SK-N-SH (cell line): ENCODE measurements at regions not wholly inside any gene's neighbourhood (a gene's known extent, or its start where the extent isn't known, plus 50 kb on each side); places are given as distances from the start of the nearest gene placed in this dataset.

Experiments used
- CTCF ChIA-PET: fragments of 300-600, 350-600 bp; formaldehyde crosslinking; extraction: SDS; loops from one replicate; lab custom pipeline; 2021; lab: Yijun Ruan, JAX
- POLR2A ChIA-PET: fragments of 350-600 bp; sonication (Branson Sonifier 250); formaldehyde crosslinking; extraction: SDS; loops from one replicate; lab custom pipeline; 2020; ENCODE audit warnings: antibody characterized with exemption, inconsistent platforms; lab: Yijun Ruan, JAX
- DNase-seq: peaks from one replicate; pipeline ENCODE4 v3.0.0; 2012
- H2AFZ ChIP-seq: fragments of 200-600 bp; sonication (generic); 2 replicates; pipeline ENCODE4 v1.8.1; 2016; ENCODE audit warnings: antibody characterized with exemption, mild to moderate bottlenecking, low read depth
- H3F3A ChIP-seq: fragments of 200-600 bp; sonication (generic); replicated peaks from 2 replicates; pipeline ENCODE3; 2016; ENCODE audit warnings: antibody characterized with exemption, mild to moderate bottlenecking; ENCODE audit not compliant: insufficient read depth
- H3K27ac ChIP-seq, 2 experiments: fragments of 200-500 bp in 1 of 2; fragments of 200-600 bp in 1 of 2; sonication (Bioruptor generic) in 1 of 2; sonication (generic), shearing (Covaris generic) in 1 of 2; 2 replicates each; pipeline versions ENCODE4 v1.5.1 to v1.6.1; 2014 to 2016; ENCODE audit warnings: low read depth in 2 of 2, inconsistent platforms in 1 of 2, low read length in 1 of 2, mild to moderate bottlenecking in 1 of 2, mixed read lengths in 1 of 2
- H3K27me3 ChIP-seq: fragments of 200-600 bp; sonication (generic), shearing (Covaris generic); 2 replicates; pipeline ENCODE4 v1.6.1; 2016; ENCODE audit warnings: mixed run types; ENCODE audit not compliant: insufficient read depth
- H3K36me3 ChIP-seq, 2 experiments: fragments of 200-500 bp in 1 of 2; fragments of 200-600 bp in 1 of 2; sonication (Bioruptor generic) in 1 of 2; sonication (generic) in 1 of 2; replicated peaks in 1 of 2; 2 replicates each; pipeline versions ENCODE3 to v1.5.1; 2014 to 2016; ENCODE audit warnings: low read length in 1 of 2, mild to moderate bottlenecking in 1 of 2; ENCODE audit not compliant: insufficient read depth in 2 of 2, control insufficient read depth in 1 of 2
- H3K4me1 ChIP-seq, 2 experiments: fragments of 200-500 bp in 1 of 2; fragments of 200-600 bp in 1 of 2; sonication (Bioruptor generic) in 1 of 2; sonication (generic), shearing (Covaris generic) in 1 of 2; 2 replicates each; pipeline versions ENCODE4 v1.5.1 to v1.6.1; 2014 to 2016; ENCODE audit warnings: low read depth in 1 of 2, low read length in 1 of 2, mixed run types in 1 of 2; ENCODE audit not compliant: insufficient read depth in 2 of 2, control insufficient read depth in 1 of 2
- H3K4me2 ChIP-seq: fragments of 200-600 bp; sonication (generic), shearing (Covaris generic); 2 replicates; pipeline ENCODE4 v1.6.1; 2017; ENCODE audit warnings: mixed run types
- H3K4me3 ChIP-seq, 2 experiments: fragments of 200-500 bp in 1 of 2; fragments of 200-600 bp in 1 of 2; sonication (Bioruptor generic) in 1 of 2; sonication (generic), shearing (Covaris generic) in 1 of 2; 2 replicates each; pipeline versions ENCODE4 v1.5.1 to v1.8.1; 2014 to 2016; ENCODE audit warnings: low read depth in 2 of 2, inconsistent platforms in 1 of 2, low read length in 1 of 2, mild to moderate bottlenecking in 1 of 2, mixed read lengths in 1 of 2, moderate library complexity in 1 of 2
- H3K79me2 ChIP-seq: fragments of 200-600 bp; sonication (generic); 2 replicates; pipeline ENCODE4 v1.8.1; 2017; ENCODE audit warnings: mild to moderate bottlenecking; ENCODE audit not compliant: insufficient read depth
- H3K9ac ChIP-seq: fragments of 200-600 bp; sonication (generic); 2 replicates; pipeline ENCODE4 v1.6.1; 2017; ENCODE audit warnings: mixed run types
- H3K9me2 ChIP-seq: fragments of 200-600 bp; sonication (generic); 2 replicates; pipeline ENCODE4 v1.6.1; 2017; ENCODE audit warnings: mixed run types
- H3K9me3 ChIP-seq: fragments of 200-600 bp; sonication (generic); 2 replicates; pipeline ENCODE4 v1.6.1; 2017; ENCODE audit warnings: mixed run types, mild to moderate bottlenecking, moderate library complexity
- H4K20me1 ChIP-seq: fragments of 200-600 bp; sonication (generic); 2 replicates; pipeline ENCODE4 v1.6.1; 2017; ENCODE audit warnings: mild to moderate bottlenecking, mixed run types; ENCODE audit not compliant: insufficient read depth
- CHD2 ChIP-seq: fragments of 150-350 bp; IDR thresholded peaks from 2 replicates; pipeline ENCODE4 v1.6.1; 2018; ENCODE audit warnings: low read length; ENCODE audit not compliant: partially characterized antibody
- CTCF ChIP-seq: fragments of 200-600 bp; sonication (generic); IDR thresholded peaks from 2 replicates; pipeline ENCODE4 v1.6.1; 2017; ENCODE audit warnings: antibody characterized with exemption, mild to moderate bottlenecking, moderate library complexity
- ELF1 ChIP-seq: IDR thresholded peaks from 2 replicates; pipeline ENCODE4 v1.4.0; 2012
- EZH2phosphoT487 ChIP-seq: fragments of 200-600 bp; sonication (generic); IDR thresholded peaks from 2 replicates; pipeline ENCODE4 v1.6.1; 2017; ENCODE audit warnings: low read depth, mixed run types, mild to moderate bottlenecking, antibody characterized with exemption, moderate library complexity, borderline replicate concordance
- FOXJ3 ChIP-seq: sonication (generic); formaldehyde crosslinking; IDR thresholded peaks from 2 replicates; pipeline ENCODE4 v1.5.1; 2020; ENCODE audit warnings: mild to moderate bottlenecking, missing genetic modification reagents
- IRF3 ChIP-seq: fragments of 150-350 bp; IDR thresholded peaks from 2 replicates; pipeline ENCODE4 v1.6.1; 2016; ENCODE audit warnings: mild to moderate bottlenecking, low read depth, low read length
- MAX ChIP-seq: IDR thresholded peaks from 2 replicates; pipeline ENCODE4 v1.4.0; 2012; ENCODE audit warnings: low read depth
- MEF2A ChIP-seq: IDR thresholded peaks from 2 replicates; pipeline ENCODE4 v1.4.0; 2012; ENCODE audit warnings: low read depth, borderline replicate concordance
- NRF1 ChIP-seq: IDR thresholded peaks from 2 replicates; pipeline ENCODE4 v1.6.1; 2012; ENCODE audit warnings: low read depth, mild to moderate bottlenecking, low read length
- POLR2AphosphoS5 ChIP-seq: IDR thresholded peaks from 2 replicates; pipeline ENCODE4 v1.6.1; 2012; ENCODE audit warnings: low read depth, low read length
- REST ChIP-seq: IDR thresholded peaks from 2 replicates; pipeline ENCODE4 v1.6.1; 2012; ENCODE audit warnings: mild to moderate bottlenecking, low read depth, low read length, moderate library complexity
- RFX5 ChIP-seq: IDR thresholded peaks from 2 replicates; pipeline ENCODE4 v1.6.1; 2012; ENCODE audit warnings: mild to moderate bottlenecking, improper control_type of control experiment, low read length
- RXRA ChIP-seq: IDR thresholded peaks from 2 replicates; pipeline ENCODE4 v1.4.0; 2012; ENCODE audit warnings: low read depth, mild to moderate bottlenecking, borderline replicate concordance
- SIN3A ChIP-seq: IDR thresholded peaks from 2 replicates; pipeline ENCODE4 v1.6.1; 2012; ENCODE audit warnings: low read depth, mild to moderate bottlenecking, low read length, moderate library complexity, borderline replicate concordance
- SMC3 ChIP-seq: IDR thresholded peaks from 2 replicates; pipeline ENCODE4 v1.6.1; 2012; ENCODE audit warnings: low read depth, low read length, improper control_type of control experiment
- USF1 ChIP-seq: IDR thresholded peaks from 2 replicates; pipeline ENCODE4 v1.4.0; 2012; ENCODE audit warnings: low read depth, borderline replicate concordance
- USF2 ChIP-seq: fragments of 150-350 bp; IDR thresholded peaks from 2 replicates; pipeline ENCODE4 v1.6.1; 2017; ENCODE audit warnings: antibody characterized with exemption, low read length, low read depth, borderline replicate concordance
- ZBTB33 ChIP-seq: IDR thresholded peaks from 2 replicates; pipeline ENCODE4 v1.4.0; 2012; ENCODE audit warnings: low read depth, borderline replicate concordance
- WGBS: methylation state at CpG from one replicate; pipeline ENCODE4 v1.1.6; 2017; ENCODE audit warnings: low lambda C conversion rate; 5-methylcytosine and 5-hydroxymethylcytosine counted together

- Histone ChIP-seq H3K4me2 (no peak overlapping the region), H4K20me1 (no peaks in the 10 kb centered on the region), H3K9ac (no peak overlapping the region), H3K9me2 (0 out of 2 replicates have a peak, but pooled peaks cover 2% of the 10 kb centered on the region), H3F3A (no peaks in the 10 kb centered on the region), H3K27me3 (no peaks in the 10 kb centered on the region), H3K36me3 (peaks cover 0 to 3% of the 10 kb centered on the region in 2 experiments), H3K9me3 (peaks cover 6% of the 10 kb centered on the region; the same call in 1 of the 2 replicates), H3K27ac (no peak overlapping the region), H3K4me3 (no peak overlapping the region), H3K4me1 (peaks cover 0 to 2% of the 10 kb centered on the region in 2 experiments; a peak in 1 of 4 replicates), H3K79me2 (no peaks in the 10 kb centered on the region), H2AFZ (no peak overlapping the region)
- ChIA-PET CTCF (interaction anchor here (1.0 kb wide), 1 partner anchor 9 kb away, joined by 3 read pairs; no protein-coding TSS in a partner anchor), POLR2A (no interaction called here)
- TF ChIP-seq SIN3A (no peak), CTCF (no peak), MEF2A (no peak), RXRA (no peak), SMC3 (no peak), ZBTB33 (no peak), USF2 (no peak), USF1 (no peak), ELF1 (no peak), FOXJ3 (no peak), RFX5 (no peak), IRF3 (no peak), POLR2AphosphoS5 (no peak), EZH2phosphoT487 (no peak), NRF1 (no peak), CHD2 (no peak), REST (no peak), MAX (no peak)
- no peak for DNase-seq
- 6% methylated on average over 2 of the region's 2 CpGs for WGBS
These were observed 846.7 kb upstream of the COBL start for GRCh38 chr7:52163311-52163710.
